Thyroid gland (tissue), 4 donors: ENCODE measurements at regions not wholly inside any gene's neighbourhood (a gene's known extent, or its start where the extent isn't known, plus 50 kb on each side); places are given as distances from the start of the nearest gene placed in this dataset.

Experiments used
- DNase-seq, 2 donors: peaks; one replicate each; pipeline ENCODE4 v3.0.0-alpha.2; 2019
- H3K27ac ChIP-seq, 3 donors: fragments of 200-600 bp; sonication (generic); 1 replicate in 2 of 3; 2 replicates in 1 of 3; pipeline ENCODE4 v1.5.1; 2016 to 2019; ENCODE audit warnings: mild to moderate bottlenecking in 1 of 3, moderate library complexity in 1 of 3
- H3K27me3 ChIP-seq: fragments of 200-600 bp; sonication (generic); one replicate; pipeline ENCODE4 v1.5.1; 2019
- H3K36me3 ChIP-seq, 2 donors: fragments of 200-600 bp; sonication (generic); one replicate each; pipeline ENCODE4 v1.5.1; 2016 to 2019
- H3K4me1 ChIP-seq, 2 donors: fragments of 200-600 bp; sonication (generic); one replicate each; pipeline ENCODE4 v1.5.1; 2017 to 2019
- H3K4me3 ChIP-seq, 3 donors: fragments of 200-600 bp; sonication (generic); replicated peaks in 1 of 3; 1 replicate in 2 of 3; 2 replicates in 1 of 3; pipeline ENCODE4 v1.5.1; 2016; ENCODE audit warnings: mild to moderate bottlenecking in 1 of 3
- H3K9me3 ChIP-seq: fragments of 200-600 bp; sonication (generic); one replicate; pipeline ENCODE4 v1.5.1; 2017
- POLR2A ChIP-seq, 2 donors: fragments of 450-650 bp; IDR thresholded peaks; one replicate each; pipeline ENCODE4 v1.6.1; 2017; ENCODE audit warnings: antibody characterized with exemption in 2 of 2, mild to moderate bottlenecking in 2 of 2, moderate library complexity in 1 of 2
- WGBS, 2 donors: methylation state at CpG; one replicate each; pipeline ENCODE4 v1.1.5; 2017; 5-methylcytosine and 5-hydroxymethylcytosine counted together
- intact Hi-C: fragments of 100-400 bp; cut with DNase I; formaldehyde crosslinking; loops from one replicate; pipeline ENCODE4 v1.15.1; 2023
- TF ChIP-seq, protein P1 (sequence below), 6 experiments: fragments of 200-600 bp in 3 of 6; fragments of 450-650 bp in 3 of 6; sonication (generic) in 3 of 6; IDR thresholded peaks; one replicate each; pipeline ENCODE4 v1.5.1; 2016 to 2019; ENCODE audit warnings: antibody characterized with exemption in 6 of 6, mild to moderate bottlenecking in 2 of 6, inconsistent platforms in 1 of 6, moderate library complexity in 1 of 6

DNA sequence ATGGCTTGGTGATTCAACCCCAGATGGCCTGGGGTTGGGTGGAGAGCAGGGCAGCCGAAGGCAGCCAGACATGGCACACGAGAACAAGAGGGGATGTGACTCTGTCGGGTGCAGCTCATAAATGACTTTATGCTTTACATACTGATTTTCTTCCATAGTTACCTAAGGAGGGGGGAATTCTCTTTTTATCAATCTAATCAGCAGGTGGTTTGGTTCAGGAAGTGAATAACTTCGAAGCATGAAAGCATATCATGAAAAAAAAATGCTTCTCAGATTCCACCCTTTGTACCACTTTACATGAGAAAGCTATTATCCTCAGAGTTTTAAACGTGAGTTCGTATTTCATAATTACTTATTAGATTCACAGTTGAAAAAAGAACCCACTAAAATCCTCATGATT lies 908.9 kb upstream of the LCORL start:
- H3K4me1 ChIP-seq, result no peaks in the 10 kb centered on the region
- no peaks in the 10 kb centered on the region for H3K9me3 ChIP-seq
- DNase-seq, result no peak
- WGBS, 2 donors, result 86 to 92% methylated on average over 6 of the region's 6 CpGs
- intact Hi-C loops, result no loop called here
- no peaks in the 10 kb centered on the region for H3K27me3 ChIP-seq
- no peak overlapping the region for H3K27ac ChIP-seq
- H3K4me3 ChIP-seq, result no peak overlapping the region
- H3K36me3 ChIP-seq, result no peaks in the 10 kb centered on the region
- TF ChIP-seq, protein P1, sequence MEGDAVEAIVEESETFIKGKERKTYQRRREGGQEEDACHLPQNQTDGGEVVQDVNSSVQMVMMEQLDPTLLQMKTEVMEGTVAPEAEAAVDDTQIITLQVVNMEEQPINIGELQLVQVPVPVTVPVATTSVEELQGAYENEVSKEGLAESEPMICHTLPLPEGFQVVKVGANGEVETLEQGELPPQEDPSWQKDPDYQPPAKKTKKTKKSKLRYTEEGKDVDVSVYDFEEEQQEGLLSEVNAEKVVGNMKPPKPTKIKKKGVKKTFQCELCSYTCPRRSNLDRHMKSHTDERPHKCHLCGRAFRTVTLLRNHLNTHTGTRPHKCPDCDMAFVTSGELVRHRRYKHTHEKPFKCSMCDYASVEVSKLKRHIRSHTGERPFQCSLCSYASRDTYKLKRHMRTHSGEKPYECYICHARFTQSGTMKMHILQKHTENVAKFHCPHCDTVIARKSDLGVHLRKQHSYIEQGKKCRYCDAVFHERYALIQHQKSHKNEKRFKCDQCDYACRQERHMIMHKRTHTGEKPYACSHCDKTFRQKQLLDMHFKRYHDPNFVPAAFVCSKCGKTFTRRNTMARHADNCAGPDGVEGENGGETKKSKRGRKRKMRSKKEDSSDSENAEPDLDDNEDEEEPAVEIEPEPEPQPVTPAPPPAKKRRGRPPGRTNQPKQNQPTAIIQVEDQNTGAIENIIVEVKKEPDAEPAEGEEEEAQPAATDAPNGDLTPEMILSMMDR (IDR thresholded peaks at IDR 0.05), result no peak
- no peak for TF ChIP-seq POLR2A (IDR thresholded peaks at IDR 0.05)

- Histone ChIP-seq H3K27ac (no peak overlapping the region), H3K4me3 (no peak overlapping the region), H3K9me3 (no peaks in the 10 kb centered on the region), H3K36me3 (no peaks in the 10 kb centered on the region), H3K4me1 (no peaks in the 10 kb centered on the region), H3K27me3 (no peaks in the 10 kb centered on the region)
- intact Hi-C loops, result no loop called here
- 33 to 37% methylated on average over 1 of the region's 1 CpG for WGBS, 2 donors
- TF ChIP-seq, protein P1 (IDR thresholded peaks at IDR 0.05), result no peak
- no peak for TF ChIP-seq POLR2A (IDR thresholded peaks at IDR 0.05)
- DNase-seq, result no peak
Measured at GRCh38 chr4:18923496-18924161, 902.1 kb upstream of the LCORL start.

DNA sequence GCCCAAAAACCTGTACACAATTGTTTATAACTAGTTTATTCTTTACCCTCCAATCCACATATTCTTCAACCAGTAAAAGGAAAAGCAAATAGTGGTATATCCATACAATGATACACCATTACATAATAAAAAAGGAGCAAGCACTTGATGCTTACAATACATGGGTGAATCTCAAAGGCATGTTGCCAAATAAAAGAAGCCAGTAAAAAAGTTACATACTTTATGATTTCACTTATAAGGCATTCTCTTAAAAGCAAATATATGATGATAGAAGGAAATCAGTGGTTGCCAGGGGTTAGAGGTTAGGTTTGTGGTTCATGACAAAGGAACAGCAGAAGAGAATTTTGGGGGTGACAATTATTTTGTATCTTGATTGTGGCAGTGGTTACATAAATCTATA lies 896.1 kb upstream of the LCORL start:
- Histone ChIP-seq H3K4me1 (no peaks in the 10 kb centered on the region), H3K9me3 (no peaks in the 10 kb centered on the region), H3K27me3 (no peaks in the 10 kb centered on the region), H3K27ac (no peak overlapping the region), H3K4me3 (no peak overlapping the region), H3K36me3 (no peaks in the 10 kb centered on the region)
- intact Hi-C loops, result no loop called here
- TF ChIP-seq, protein P1 (IDR thresholded peaks at IDR 0.05), result no peak
- no peak for TF ChIP-seq POLR2A (IDR thresholded peaks at IDR 0.05)
- no peak for DNase-seq

DNA sequence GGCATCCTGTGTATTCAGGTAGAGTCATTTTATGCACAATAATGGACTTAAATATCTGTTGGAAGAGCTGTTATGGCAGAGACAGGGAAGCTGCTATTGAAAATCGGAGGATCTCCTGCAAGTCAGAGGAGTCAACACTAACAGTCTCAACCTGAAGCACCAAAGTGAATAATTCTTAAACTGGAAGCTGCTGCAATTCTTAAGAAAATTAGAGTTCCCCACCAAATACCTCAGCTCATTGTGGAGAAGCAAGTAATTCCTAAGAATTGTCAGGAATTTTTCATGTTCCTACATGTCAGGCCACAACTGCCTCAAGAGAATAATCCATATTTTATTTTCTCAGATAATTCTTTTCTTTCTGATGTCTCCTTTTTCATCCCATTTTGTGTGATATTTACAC lies 892.6 kb upstream of the LCORL start:
- Histone ChIP-seq H3K27ac (no peak overlapping the region), H3K27me3 (no peaks in the 10 kb centered on the region), H3K9me3 (no peaks in the 10 kb centered on the region), H3K36me3 (no peaks in the 10 kb centered on the region), H3K4me3 (no peak overlapping the region), H3K4me1 (no peaks in the 10 kb centered on the region)
- WGBS, 2 donors, result 90 to 96% methylated on average over 1 of the region's 1 CpG
- TF ChIP-seq POLR2A (IDR thresholded peaks at IDR 0.05), result no peak
- TF ChIP-seq, protein P1 (IDR thresholded peaks at IDR 0.05), result no peak
- DNase-seq, result no peak
- intact Hi-C loops, result no loop called here

- DNase-seq, result no peak
- Histone ChIP-seq H3K27me3 (no peaks in the 10 kb centered on the region), H3K27ac (no peak overlapping the region), H3K4me1 (no peaks in the 10 kb centered on the region), H3K36me3 (no peaks in the 10 kb centered on the region), H3K9me3 (no peaks in the 10 kb centered on the region), H3K4me3 (no peak overlapping the region)
- intact Hi-C loops, result no loop called here
- TF ChIP-seq, protein P1 (IDR thresholded peaks at IDR 0.05), result no peak
- TF ChIP-seq POLR2A (IDR thresholded peaks at IDR 0.05), result no peak
- WGBS, 2 donors, result 63 to 68% methylated on average over 2 of the region's 2 CpGs
Measured at GRCh38 chr4:18894928-18895327, 873.4 kb upstream of the LCORL start.
